K562 (cell line): ENCODE measurements at regions not wholly inside any gene's neighbourhood (a gene's known extent, or its start where the extent isn't known, plus 50 kb on each side); places are given as distances from the start of the nearest gene placed in this dataset.

ENCODE experiments used
- ATAC-seq: fragments of 200-7000 bp; cut with Tn5 transposase; 3 replicates; pipeline ENCODE4 v1.9.1; 2020; ENCODE audit warnings: moderate library complexity
- BruUV-seq: library from RNA; stranded (reverse); fragments of 400-500 nt; replicated peaks from 2 replicates; lab custom pipeline; 2021; lab: Mats Ljungman, UMichigan
- CTCF ChIA-PET: fragments of 300-600 bp; formaldehyde crosslinking; extraction: SDS; loops from one replicate; lab custom pipeline; 2021; ENCODE audit warnings: low intra/inter-chr PET ratio; lab: Yijun Ruan, JAX
- POLR2A ChIA-PET: fragments of 300-600, 350-650 bp; sonication (Branson Sonifier 250); formaldehyde crosslinking; extraction: SDS; loops from one replicate; lab custom pipeline; 2021; ENCODE audit warnings: antibody characterized with exemption, inconsistent platforms; lab: Yijun Ruan, JAX
- DNase-seq, 4 experiments: peaks; one replicate each; pipeline versions ENCODE4 v3.0.0 to v3.0.0-alpha.2; 2011 to 2018; ENCODE audit warnings: low spot score in 3 of 4, mixed read lengths in 3 of 4; ENCODE audit errors: extremely low read depth in 1 of 4
- FAIRE-seq: peaks from 2 replicates; lab custom pipeline; 2011; peaks lifted over from hg19 to GRCh38; lab: Jason Lieb, UNC
- H2AFZ ChIP-seq: 2 replicates; pipeline ENCODE4 v1.6.0; 2011; ENCODE audit warnings: low read depth, low read length, control low read depth, inconsistent platforms
- H3K27ac ChIP-seq: fragments of 200-600 bp; 3 replicates; pipeline ENCODE4 v1.8.0; 2011; ENCODE audit warnings: low read depth, mild to moderate bottlenecking, control low read depth, inconsistent platforms, low read length, moderate library complexity, mixed read lengths; ENCODE audit errors: extremely low read depth
- H3K27me3 ChIP-seq, 2 experiments: fragments of 300-600 bp in 1 of 2; 2 replicates in 1 of 2; 3 replicates in 1 of 2; pipeline versions ENCODE4 v1.6.0 to v1.8.0; 2011; ENCODE audit warnings: inconsistent platforms in 2 of 2, low read length in 2 of 2, mild to moderate bottlenecking in 1 of 2, mixed read lengths in 1 of 2, moderate library complexity in 1 of 2; ENCODE audit not compliant: control insufficient read depth in 2 of 2, insufficient read depth in 2 of 2
- H3K36me3 ChIP-seq: fragments of 300-600 bp; 3 replicates; pipeline ENCODE4 v1.8.0; 2011; ENCODE audit warnings: mild to moderate bottlenecking, low read length, inconsistent platforms; ENCODE audit not compliant: control insufficient read depth, insufficient read depth
- H3K4me1 ChIP-seq, 2 experiments: fragments of 200-600 bp in 1 of 2; replicated peaks in 1 of 2; 2 replicates in 1 of 2; 3 replicates in 1 of 2; pipeline versions ENCODE4 v1.5.1 to v1.8.0; 2011; ENCODE audit warnings: inconsistent platforms in 2 of 2, low read length in 2 of 2, mild to moderate bottlenecking in 1 of 2, mixed read lengths in 1 of 2, moderate library complexity in 1 of 2; ENCODE audit not compliant: control insufficient read depth in 2 of 2, insufficient read depth in 2 of 2
- H3K4me2 ChIP-seq: 2 replicates; pipeline ENCODE4 v1.6.1; 2011; ENCODE audit warnings: low read length, control low read depth, inconsistent platforms, mixed read lengths; ENCODE audit not compliant: insufficient read depth
- H3K4me3 ChIP-seq: fragments of 200-600 bp; sonication (generic), shearing (Covaris generic); 2 replicates; pipeline ENCODE4 v1.5.1; 2016; ENCODE audit warnings: control low read depth, inconsistent platforms
- H3K79me2 ChIP-seq: fragments of 200-600 bp; 3 replicates; pipeline ENCODE4 v1.8.0; 2011; ENCODE audit warnings: low read length, inconsistent platforms; ENCODE audit not compliant: control insufficient read depth, insufficient read depth
- H3K9ac ChIP-seq, 2 experiments: 2 replicates each; pipeline versions ENCODE4 v1.6.0 to v1.6.1; 2011; ENCODE audit warnings: low read depth in 2 of 2, low read length in 2 of 2, control low read depth in 1 of 2, inconsistent platforms in 1 of 2, mild to moderate bottlenecking in 1 of 2, mixed read lengths in 1 of 2; ENCODE audit not compliant: insufficient read depth in 1 of 2
- H3K9me1 ChIP-seq: one replicate; pipeline ENCODE4 v1.6.0; 2011; ENCODE audit warnings: inconsistent platforms, mild to moderate bottlenecking, low read length, moderate library complexity; ENCODE audit not compliant: control insufficient read depth, insufficient read depth
- H3K9me3 ChIP-seq: replicated peaks from 2 replicates; pipeline ENCODE4 v1.5.1; 2011; ENCODE audit warnings: low read depth, low read length, inconsistent platforms; ENCODE audit not compliant: control insufficient read depth, insufficient read depth
- H4K20me1 ChIP-seq: replicated peaks from 2 replicates; pipeline ENCODE4 v1.6.1; 2011; ENCODE audit warnings: low read length, inconsistent platforms, mixed read lengths; ENCODE audit not compliant: control insufficient read depth, insufficient read depth
- CC2D1A ChIP-seq: fragments of 450-650 bp; IDR thresholded peaks from 2 replicates; pipeline ENCODE4 v1.6.1; 2017; ENCODE audit warnings: mild to moderate bottlenecking
- CEBPG ChIP-seq, 3 experiments: fragments of 200-800 bp in 1 of 3; sonication (Bioruptor generic) in 1 of 3; sonication (generic) in 1 of 3; formaldehyde crosslinking in 1 of 3; IDR thresholded peaks in 2 of 3; conservative IDR thresholded peaks in 1 of 3; 2 replicates each; pipeline versions ENCODE4 v1.6.1 to v1.8.0; 2016 to 2022; ENCODE audit warnings: missing compliant biosample characterization in 2 of 3, missing genetic modification characterization in 2 of 3, mild to moderate bottlenecking in 1 of 3, missing genetic modification reagents in 1 of 3
- FIP1L1 ChIP-seq: fragments of 200-400 bp; formaldehyde crosslinking; IDR thresholded peaks from 2 replicates; pipeline ENCODE4 v1.6.1; 2018; ENCODE audit warnings: mild to moderate bottlenecking, low read depth, low read length; ENCODE audit not compliant: poor library complexity, severe bottlenecking
- MBD2 ChIP-seq: sonication (generic); IDR thresholded peaks from 2 replicates; pipeline ENCODE4 v1.6.1; 2016; ENCODE audit warnings: low read depth, borderline replicate concordance
- PHF8 ChIP-seq: fragments of 200-600 bp; sonication (generic); IDR thresholded peaks from 2 replicates; pipeline ENCODE4 v1.6.1; 2012; ENCODE audit warnings: mixed run types, mild to moderate bottlenecking, inconsistent platforms, low read length, moderate library complexity, borderline replicate concordance
- RBM14 ChIP-seq: fragments of 200-400 bp; formaldehyde crosslinking; IDR thresholded peaks from 2 replicates; pipeline ENCODE4 v1.6.1; 2018; ENCODE audit warnings: low read depth, mild to moderate bottlenecking, low read length, moderate library complexity, borderline replicate concordance; ENCODE audit not compliant: insufficient read depth
- TBP ChIP-seq: optimal IDR thresholded peaks from 2 replicates; pipeline ENCODE3; 2011; ENCODE audit warnings: low read depth, low read length, improper control_type of control experiment
- ZBTB40 ChIP-seq, 2 experiments: fragments of 450-650 bp in 1 of 2; sonication (generic) in 1 of 2; formaldehyde crosslinking in 1 of 2; IDR thresholded peaks; 2 replicates each; pipeline versions ENCODE4 v1.7.1 to v1.9.0; 2016 to 2022; ENCODE audit warnings: inconsistent platforms in 1 of 2, mild to moderate bottlenecking in 1 of 2, missing genetic modification reagents in 1 of 2
- ZNF586 ChIP-seq: fragments of 450-650 bp; formaldehyde crosslinking; conservative IDR thresholded peaks from 2 replicates; pipeline ENCODE4 v1.4.0; 2020; ENCODE audit warnings: mild to moderate bottlenecking, moderate library complexity
- WGBS: fragments of 100-300 bp; shearing (Covaris generic); methylation state at CpG from one replicate; pipeline ENCODE4 v1.1.6; 2016; ENCODE audit warnings: low coverage, mixed read lengths; ENCODE audit not compliant: insufficient coverage; ENCODE audit errors: missing lambda C conversion rate; 5-methylcytosine and 5-hydroxymethylcytosine counted together
- in situ Hi-C: fragments of 300-500 bp; cut with MboI; formaldehyde crosslinking; loops from 4 replicates; pipeline ENCODE4 v1.15.0; 2018; ENCODE audit warnings: inconsistent platforms, mixed read lengths
- intact Hi-C: fragments of 100-400 bp; cut with micrococcal nuclease; formaldehyde crosslinking; loops from 2 replicates; pipeline ENCODE4 v1.14.2; 2022
- TF ChIP-seq, protein P1 (sequence below): sonication (generic); formaldehyde crosslinking; IDR thresholded peaks from 2 replicates; pipeline ENCODE4 v1.8.1; 2022; ENCODE audit warnings: missing genetic modification reagents
- TF ChIP-seq, protein P2 (sequence below): sonication (generic); IDR thresholded peaks from 2 replicates; pipeline ENCODE4 v1.6.1; 2016

- H3K4me2 ChIP-seq, result no peak overlapping the region
- FAIRE-seq (no peak), DNase-seq (no peak), ATAC-seq (no peak)
- no peak overlapping the region for H2AFZ ChIP-seq
- POLR2A ChIA-PET, result interaction anchor here (0.7 kb wide), 1 partner anchor 10 kb away, joined by 3 read pairs; no protein-coding TSS in a partner anchor
- intact Hi-C loops, result no loop called here
- no peaks in the 10 kb centered on the region for H3K36me3 ChIP-seq
- no peak overlapping the region for H3K27ac ChIP-seq
- CTCF ChIA-PET, result no interaction called here
- WGBS, result 5% methylated on average over 2 of the region's 2 CpGs
- no peaks in the 10 kb centered on the region for H3K9me3 ChIP-seq
- no peaks in the 10 kb centered on the region for H3K4me1 ChIP-seq
- H3K79me2 ChIP-seq, result no peaks in the 10 kb centered on the region
- no peak overlapping the region for H3K9ac ChIP-seq
- H4K20me1 ChIP-seq, result no peaks in the 10 kb centered on the region
- peaks cover 12 to 15% of the 10 kb centered on the region in 2 experiments; a peak in 3 of 5 replicates for H3K27me3 ChIP-seq
- no peaks in the 10 kb centered on the region for H3K9me1 ChIP-seq
- BruUV-seq, result no TSS peak
- H3K4me3 ChIP-seq, result no peak overlapping the region
- in situ Hi-C loops, result no loop called here
- TF ChIP-seq, protein P1, sequence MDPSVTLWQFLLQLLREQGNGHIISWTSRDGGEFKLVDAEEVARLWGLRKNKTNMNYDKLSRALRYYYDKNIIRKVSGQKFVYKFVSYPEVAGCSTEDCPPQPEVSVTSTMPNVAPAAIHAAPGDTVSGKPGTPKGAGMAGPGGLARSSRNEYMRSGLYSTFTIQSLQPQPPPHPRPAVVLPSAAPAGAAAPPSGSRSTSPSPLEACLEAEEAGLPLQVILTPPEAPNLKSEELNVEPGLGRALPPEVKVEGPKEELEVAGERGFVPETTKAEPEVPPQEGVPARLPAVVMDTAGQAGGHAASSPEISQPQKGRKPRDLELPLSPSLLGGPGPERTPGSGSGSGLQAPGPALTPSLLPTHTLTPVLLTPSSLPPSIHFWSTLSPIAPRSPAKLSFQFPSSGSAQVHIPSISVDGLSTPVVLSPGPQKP, result no peak
- TF ChIP-seq PHF8 (no peak), ZNF586 (CRISPR knock-in tag) (no peak), CC2D1A (no peak), TBP (no peak), FIP1L1 (no peak), MBD2 (no peak), CEBPG (CRISPR knock-in tag; IDR thresholded peaks at IDR 0.05) (no peak), CEBPG (tag; conservative IDR thresholded peaks at IDR 0.05 in 1 of 2, IDR thresholded peaks at IDR 0.05 in 1 of 2) (peak; percentile 56 to 59), RBM14 (no peak), ZBTB40 (IDR thresholded peaks at IDR 0.05) (peak; percentile 65), ZBTB40 (CRISPR knock-in tag; IDR thresholded peaks at IDR 0.05) (no peak)
- TF ChIP-seq, protein P2, sequence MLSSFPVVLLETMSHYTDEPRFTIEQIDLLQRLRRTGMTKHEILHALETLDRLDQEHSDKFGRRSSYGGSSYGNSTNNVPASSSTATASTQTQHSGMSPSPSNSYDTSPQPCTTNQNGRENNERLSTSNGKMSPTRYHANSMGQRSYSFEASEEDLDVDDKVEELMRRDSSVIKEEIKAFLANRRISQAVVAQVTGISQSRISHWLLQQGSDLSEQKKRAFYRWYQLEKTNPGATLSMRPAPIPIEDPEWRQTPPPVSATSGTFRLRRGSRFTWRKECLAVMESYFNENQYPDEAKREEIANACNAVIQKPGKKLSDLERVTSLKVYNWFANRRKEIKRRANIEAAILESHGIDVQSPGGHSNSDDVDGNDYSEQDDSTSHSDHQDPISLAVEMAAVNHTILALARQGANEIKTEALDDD, result no peak
Observed at GRCh38 chr5:157963244-157963643, 104.3 kb upstream of the CLINT1 start.
